Subcutaneous abdominal adipose tissue (tissue), 5 donors: ENCODE measurements at regions not wholly inside any gene's neighbourhood (a gene's known extent, or its start where the extent isn't known, plus 50 kb on each side); places are given as distances from the start of the nearest gene placed in this dataset.

ENCODE experiments used
- H3K27ac ChIP-seq: one replicate; pipeline ENCODE4 v1.7.0; 2013; ENCODE audit warnings: low read depth, mild to moderate bottlenecking, inconsistent platforms, low read length, moderate library complexity
- H3K27me3 ChIP-seq, 5 donors: one replicate each; pipeline ENCODE4 v1.7.0; 2013; ENCODE audit warnings: low read length in 5 of 5, inconsistent platforms in 1 of 5; ENCODE audit not compliant: control insufficient read depth in 5 of 5, insufficient read depth in 4 of 5
- H3K36me3 ChIP-seq, 5 donors: one replicate each; pipeline ENCODE4 v1.7.0; 2013; ENCODE audit warnings: low read length in 5 of 5; ENCODE audit not compliant: control insufficient read depth in 5 of 5, insufficient read depth in 5 of 5
- H3K4me1 ChIP-seq, 5 donors: one replicate each; pipeline ENCODE4 v1.7.0; 2013; ENCODE audit warnings: low read length in 5 of 5, mild to moderate bottlenecking in 3 of 5, moderate library complexity in 1 of 5; ENCODE audit not compliant: control insufficient read depth in 5 of 5, insufficient read depth in 5 of 5
- H3K4me3 ChIP-seq, 5 donors: one replicate each; pipeline ENCODE4 v1.7.0; 2013; ENCODE audit warnings: low read length in 5 of 5, low read depth in 1 of 5
- H3K9ac ChIP-seq, 5 donors: one replicate each; pipeline ENCODE4 v1.7.0; 2013; ENCODE audit warnings: low read length in 5 of 5, mild to moderate bottlenecking in 4 of 5, moderate library complexity in 3 of 5
- H3K9me3 ChIP-seq, 5 donors: one replicate each; pipeline ENCODE4 v1.7.0; 2013; ENCODE audit warnings: low read length in 5 of 5; ENCODE audit not compliant: control insufficient read depth in 5 of 5
- donor health status: healthy.
- donor health status: healthy.
- donor health status: healthy.
- donor health status: healthy.
- donor health status: healthy.

DNA sequence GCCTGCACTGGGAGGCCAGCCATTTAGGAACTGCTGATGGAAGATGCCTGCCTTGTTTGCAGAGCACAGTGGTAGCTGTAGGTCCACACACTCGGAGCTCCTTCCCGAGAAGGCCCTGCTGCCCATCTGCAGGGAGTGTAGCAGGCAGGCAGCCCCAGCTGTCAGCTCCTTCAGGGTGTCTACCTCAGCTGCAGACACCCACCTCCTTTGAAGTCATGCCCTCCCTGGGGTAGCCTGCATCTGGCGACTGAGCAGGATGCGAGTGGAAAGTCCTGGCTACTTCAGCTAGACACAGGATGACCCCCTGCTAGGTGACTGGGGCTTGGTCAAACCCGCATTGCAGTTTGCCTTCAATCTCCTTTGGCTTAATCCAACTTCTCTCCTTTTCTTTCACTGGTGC, 93.2 kb upstream of the TLE3 start:
- H3K36me3 ChIP-seq = no peaks in the 10 kb centered on the region
- H3K9me3 ChIP-seq = peaks cover 0 to 10% (median 6%) of the 10 kb centered on the region in 5 donors
- H3K27me3 ChIP-seq = peaks cover 0 to 4% (median 0%) of the 10 kb centered on the region in 5 donors
- H3K27ac ChIP-seq = no peak overlapping the region
- no peak overlapping the region for H3K9ac ChIP-seq
- no peak overlapping the region for H3K4me3 ChIP-seq
- H3K4me1 ChIP-seq = peaks cover 8 to 18% (median 13%) of the 10 kb centered on the region in 5 donors

DNA sequence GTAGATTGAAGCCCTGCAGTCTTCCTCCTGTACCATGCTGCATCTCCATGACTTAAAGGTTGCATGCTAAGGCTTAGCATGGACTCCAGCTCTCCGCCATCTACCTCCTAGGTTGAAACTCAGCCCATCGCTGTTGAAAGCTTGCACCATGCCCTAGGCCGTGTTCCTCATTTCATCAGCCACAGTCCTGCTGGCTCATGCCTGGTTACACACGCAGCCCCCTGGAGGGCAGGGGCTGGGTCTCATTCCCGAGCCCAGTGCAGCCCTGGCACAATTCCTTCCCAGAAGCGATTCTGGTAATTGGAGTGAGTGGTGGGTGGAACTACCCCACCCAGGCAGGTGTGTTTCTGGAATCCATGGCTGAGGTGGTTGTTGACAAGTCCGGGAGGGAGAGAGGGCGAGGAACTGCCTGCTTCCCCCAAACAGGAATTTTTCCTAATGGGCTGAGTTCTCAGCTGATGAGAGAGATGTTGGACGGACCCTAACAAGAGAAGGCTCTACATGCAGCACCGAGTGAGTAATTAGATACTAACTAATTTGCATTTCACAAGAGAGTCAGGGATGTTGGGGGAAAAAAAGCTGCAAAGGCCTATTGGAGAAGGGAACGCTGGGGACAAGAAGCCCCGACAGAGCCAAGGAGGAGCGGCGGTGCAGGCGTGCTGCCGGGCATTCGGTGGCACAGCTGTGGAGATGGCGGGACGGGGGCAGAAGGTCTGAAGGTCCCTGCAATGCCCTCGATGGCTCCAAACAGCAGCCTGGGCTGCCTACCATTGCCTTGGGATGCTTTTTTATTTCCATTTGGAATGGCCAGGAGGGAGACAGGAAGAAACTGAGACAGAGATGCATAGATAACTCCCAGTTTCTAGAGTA, 92.3 kb upstream of the TLE3 start:
- Histone ChIP-seq H3K4me1 (peaks cover 0 to 11% (median 7%) of the 10 kb centered on the region in 5 donors), H3K27ac (no peak overlapping the region), H3K36me3 (no peaks in the 10 kb centered on the region)

DNA sequence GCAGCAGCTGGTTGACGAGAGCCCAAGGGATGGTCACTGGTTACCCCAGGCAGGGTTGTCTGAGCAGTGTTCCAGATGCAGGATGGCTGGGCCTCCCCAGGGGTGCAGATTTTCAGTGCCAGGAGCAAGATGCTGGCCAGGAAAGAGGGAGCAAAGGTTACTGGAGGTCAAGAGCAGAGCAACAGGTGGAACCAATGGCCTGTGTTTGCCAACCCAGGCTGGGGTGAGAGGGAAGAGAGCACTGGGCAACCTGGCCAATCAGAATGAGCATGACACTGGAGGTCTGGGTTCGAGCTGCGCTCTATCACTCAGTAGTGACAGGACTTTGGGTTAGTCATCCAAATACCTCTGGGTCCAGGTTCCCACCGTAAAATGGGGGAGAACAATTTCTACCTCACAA, 90.6 kb upstream of the TLE3 start:
- Histone ChIP-seq H3K27ac (no peak overlapping the region), H3K4me1 (peaks cover 0 to 8% (median 0%) of the 10 kb centered on the region in 5 donors), H3K27me3 (no peaks in the 10 kb centered on the region), H3K9me3 (peaks cover 0 to 10% (median 6%) of the 10 kb centered on the region in 5 donors), H3K9ac (no peak overlapping the region), H3K36me3 (no peaks in the 10 kb centered on the region), H3K4me3 (no peak overlapping the region)

More for the DNA sequence above, 92.3 kb upstream of the TLE3 start:
- H3K4me3 ChIP-seq = no peak overlapping the region
- peaks cover 0 to 10% (median 6%) of the 10 kb centered on the region in 5 donors for H3K9me3 ChIP-seq
- H3K27me3 ChIP-seq = no peaks in the 10 kb centered on the region
- no peak overlapping the region for H3K9ac ChIP-seq

DNA sequence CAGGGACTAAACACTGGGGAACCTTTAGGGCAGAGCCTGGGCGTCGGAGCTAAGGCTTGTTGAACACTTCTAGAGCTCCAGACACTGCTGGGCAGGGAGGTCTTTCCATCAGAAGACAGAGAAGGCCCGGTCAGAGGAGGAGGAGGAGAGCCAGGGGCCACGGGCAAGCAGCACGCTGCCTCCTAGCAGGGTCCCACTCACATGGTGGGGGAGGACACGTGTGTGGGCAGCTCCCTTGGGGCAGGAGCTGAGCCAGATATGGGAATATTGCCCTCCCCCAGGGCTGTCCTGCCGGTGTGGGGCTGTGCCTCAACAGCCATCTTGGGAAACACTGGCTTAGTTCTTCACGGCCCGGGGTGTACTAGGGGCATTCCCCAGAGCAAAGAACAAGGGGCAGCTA, 89.6 kb upstream of the TLE3 start:
- no peaks in the 10 kb centered on the region for H3K36me3 ChIP-seq
- H3K27me3 ChIP-seq = no peaks in the 10 kb centered on the region
- H3K9ac ChIP-seq = no peak overlapping the region
- H3K27ac ChIP-seq = no peak overlapping the region
- H3K4me3 ChIP-seq = no peak overlapping the region
- H3K9me3 ChIP-seq = peaks cover 0 to 10% (median 6%) of the 10 kb centered on the region in 5 donors
- H3K4me1 ChIP-seq = peaks cover 0 to 8% (median 0%) of the 10 kb centered on the region in 5 donors

DNA sequence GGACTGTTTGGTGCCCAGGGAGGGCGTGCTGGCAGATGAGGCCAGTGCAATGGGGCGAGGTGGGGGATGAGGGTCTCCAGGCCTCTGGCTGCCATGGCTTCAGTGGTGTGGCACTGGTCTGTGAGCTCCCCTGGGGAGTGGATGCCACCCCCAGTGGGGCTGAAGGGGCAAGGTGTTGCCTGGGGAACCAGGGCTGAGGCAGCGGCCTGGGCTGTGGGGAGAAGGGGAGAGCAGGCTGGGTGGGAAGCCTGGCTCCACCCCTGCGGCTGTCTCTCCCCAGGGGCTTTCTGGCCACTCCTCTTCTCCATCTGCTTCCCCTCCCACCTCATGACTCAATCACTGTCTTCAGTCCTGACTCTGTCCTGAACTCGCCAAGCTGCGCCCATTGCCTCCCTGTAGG, 88.4 kb upstream of the TLE3 start:
- Histone ChIP-seq H3K9ac (no peak overlapping the region), H3K4me3 (no peak overlapping the region), H3K36me3 (no peaks in the 10 kb centered on the region), H3K27me3 (no peaks in the 10 kb centered on the region), H3K27ac (no peak overlapping the region), H3K9me3 (peaks cover 0 to under 1% (median 0%) of the 10 kb centered on the region in 5 donors), H3K4me1 (peaks cover 0 to 8% (median under 1%) of the 10 kb centered on the region in 5 donors)

DNA sequence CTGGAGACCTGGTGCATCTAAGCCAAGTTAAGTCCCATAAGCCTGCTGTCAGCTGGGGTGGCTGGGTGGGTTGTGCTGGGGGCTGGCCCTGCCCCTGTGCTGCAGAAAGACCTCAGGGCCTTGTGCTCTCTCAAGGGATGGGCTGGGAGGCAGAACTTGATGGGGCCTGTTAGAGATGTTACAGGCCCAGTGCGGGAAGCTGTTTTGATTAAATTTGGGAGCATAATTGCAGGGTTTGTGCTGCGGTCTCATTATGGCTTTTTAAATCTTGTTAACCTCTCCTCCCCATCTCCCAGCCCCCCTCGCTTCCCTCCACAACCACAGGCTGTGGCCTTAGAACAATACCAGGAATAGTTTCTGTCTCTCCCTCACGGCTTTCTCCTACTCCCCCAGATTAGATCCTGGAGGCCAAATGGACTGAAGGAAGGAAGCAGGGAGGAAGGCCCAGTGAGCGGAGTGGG, 87.6 kb upstream of the TLE3 start:
- H3K4me1 ChIP-seq = peaks cover 0 to 15% (median 8%) of the 10 kb centered on the region in 5 donors
- no peaks in the 10 kb centered on the region for H3K9me3 ChIP-seq
- no peak overlapping the region for H3K9ac ChIP-seq
- H3K27me3 ChIP-seq = no peaks in the 10 kb centered on the region
- H3K27ac ChIP-seq = no peak overlapping the region
- no peaks in the 10 kb centered on the region for H3K36me3 ChIP-seq
- no peak overlapping the region for H3K4me3 ChIP-seq

DNA sequence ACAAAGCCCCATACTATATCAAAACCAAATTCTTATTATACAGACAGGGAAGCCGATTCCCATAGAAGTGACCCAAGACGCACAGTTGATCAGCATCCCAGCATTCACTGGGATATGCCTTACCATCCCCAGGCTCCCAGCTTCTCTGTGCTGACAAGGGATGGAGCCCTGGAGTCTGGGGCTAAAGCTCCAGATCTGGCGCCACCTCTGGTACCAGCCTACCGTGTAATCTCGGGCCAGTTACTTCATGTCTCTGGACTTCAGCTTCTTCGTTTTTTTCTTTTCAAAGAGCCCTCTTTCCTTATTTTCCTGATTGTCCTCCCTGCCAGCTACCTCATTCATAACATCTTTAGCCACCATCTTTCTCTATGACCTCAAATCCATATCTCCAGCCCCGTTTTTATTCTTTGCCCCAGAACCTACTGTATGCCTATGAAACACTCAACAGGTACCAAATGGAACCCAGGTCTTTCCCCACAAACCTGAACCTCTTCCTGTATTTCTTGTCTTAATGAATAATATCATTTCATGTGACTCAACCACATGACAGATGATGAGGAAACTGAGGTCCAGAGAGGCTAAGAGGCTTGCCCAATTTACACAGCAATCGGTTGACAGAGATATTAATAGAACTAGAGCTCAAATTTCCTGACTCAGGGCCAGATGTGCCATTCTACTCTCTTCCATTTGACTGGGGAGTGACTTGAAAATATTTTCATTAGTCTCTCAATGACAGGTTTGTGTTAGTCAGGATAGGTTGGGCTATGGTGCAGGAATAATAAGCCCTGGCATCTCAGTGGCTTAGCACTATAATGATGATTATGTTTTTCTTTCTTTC, 85.4 kb upstream of the TLE3 start:
- peaks cover 0 to 15% (median 8%) of the 10 kb centered on the region in 5 donors for H3K4me1 ChIP-seq
- no peaks in the 10 kb centered on the region for H3K27me3 ChIP-seq
- no peaks in the 10 kb centered on the region for H3K9me3 ChIP-seq
- H3K27ac ChIP-seq = no peak overlapping the region
- no peaks in the 10 kb centered on the region for H3K36me3 ChIP-seq
- no peak overlapping the region for H3K9ac ChIP-seq
- no peak overlapping the region for H3K4me3 ChIP-seq

DNA sequence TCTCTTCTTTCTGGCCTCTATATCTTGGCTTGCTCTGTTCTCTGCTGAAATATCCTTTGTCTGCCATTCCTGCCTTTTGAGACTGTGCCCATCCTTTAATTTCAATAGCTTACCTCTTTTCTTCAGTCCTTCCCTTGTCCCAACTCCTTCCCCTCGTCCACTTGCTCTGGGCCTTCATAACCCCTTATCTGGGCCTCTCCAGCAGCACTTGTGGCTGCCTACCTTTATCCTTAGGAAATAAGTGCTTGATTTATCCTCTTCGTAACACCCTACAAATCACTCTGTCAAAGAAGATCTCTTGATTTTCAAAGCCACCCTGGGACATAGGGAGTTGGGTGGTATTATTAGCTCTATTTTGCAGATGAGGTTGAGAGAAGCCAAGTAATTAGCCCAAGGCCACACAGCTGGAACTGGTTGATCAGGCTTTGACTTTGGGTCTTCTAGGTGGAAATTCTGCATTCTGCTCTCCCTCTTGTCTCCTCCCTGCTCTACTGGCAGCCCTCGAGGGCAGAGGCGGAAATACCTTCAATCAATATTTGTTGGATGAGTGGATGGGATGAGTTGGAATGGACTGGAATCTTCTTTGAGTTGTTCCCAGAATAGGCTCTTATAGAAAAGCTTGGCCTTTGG, 84.0 kb upstream of the TLE3 start:
- H3K4me3 ChIP-seq = no peak overlapping the region
- H3K27ac ChIP-seq = no peak overlapping the region
- H3K9me3 ChIP-seq = no peaks in the 10 kb centered on the region
- H3K9ac ChIP-seq = no peak overlapping the region
- H3K36me3 ChIP-seq = no peaks in the 10 kb centered on the region
- no peaks in the 10 kb centered on the region for H3K27me3 ChIP-seq
- peaks cover 0 to 15% (median 8%) of the 10 kb centered on the region in 5 donors for H3K4me1 ChIP-seq

DNA sequence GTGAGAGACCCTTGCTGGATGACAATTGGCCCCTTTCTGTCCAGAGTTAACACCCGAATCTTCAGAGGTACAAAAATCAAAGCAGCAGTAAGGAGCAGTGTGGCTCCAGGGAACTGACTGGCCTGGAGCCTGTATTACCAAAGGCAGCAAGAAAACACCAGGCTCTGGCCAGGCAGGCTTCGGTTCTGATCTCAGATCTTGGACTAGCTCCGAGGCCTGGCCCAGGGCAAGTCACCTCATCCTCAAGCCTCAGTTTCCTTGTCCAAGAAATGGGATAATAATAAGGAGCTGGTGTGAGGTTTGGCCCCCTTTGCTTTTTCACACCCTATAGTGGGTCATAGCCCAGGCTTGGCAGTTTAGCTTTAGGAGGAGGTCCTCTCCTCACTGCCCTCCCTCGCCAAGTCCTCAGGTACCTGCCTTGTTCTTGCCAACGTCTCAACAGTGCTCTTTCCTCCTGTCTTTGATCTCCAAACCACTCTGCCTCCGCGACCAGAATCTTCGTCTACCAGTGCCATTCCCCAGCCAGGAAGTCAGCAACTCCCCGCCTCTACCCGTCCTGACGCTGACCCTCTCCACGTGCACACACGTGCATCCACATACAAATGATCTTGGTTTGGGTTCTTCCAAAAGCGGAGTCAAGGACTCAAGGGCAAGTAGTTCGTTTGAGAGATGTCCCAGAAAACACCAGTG, 82.6 kb upstream of the TLE3 start:
- Histone ChIP-seq H3K27ac (no peak overlapping the region), H3K4me1 (peaks cover 0 to 13% (median 7%) of the 10 kb centered on the region in 5 donors), H3K27me3 (no peaks in the 10 kb centered on the region), H3K9me3 (no peaks in the 10 kb centered on the region), H3K36me3 (no peaks in the 10 kb centered on the region), H3K9ac (no peak overlapping the region), H3K4me3 (no peak overlapping the region)
